Tibial artery (tissue), 4 donors: ENCODE measurements at regions not wholly inside any gene's neighbourhood (a gene's known extent, or its start where the extent isn't known, plus 50 kb on each side); places are given as distances from the start of the nearest gene placed in this dataset.
"Not testable (repeated sequence)": the region's sequence is repeated elsewhere in the genome, so short reads cannot be mapped to it uniquely, and the experiment has no call there.

ENCODE experiments used
- DNase-seq, 2 donors: peaks; one replicate each; pipeline ENCODE4 v3.0.0-alpha.2; 2019
- H3K27ac ChIP-seq, 2 donors: fragments of 200-600 bp; sonication (generic) in 1 of 2; 1 replicate in 1 of 2; 2 replicates in 1 of 2; pipeline ENCODE4 v1.5.1; 2018 to 2019; ENCODE audit warnings: mild to moderate bottlenecking in 1 of 2
- H3K27me3 ChIP-seq, 2 donors: fragments of 200-600 bp; sonication (generic) in 1 of 2; one replicate each; pipeline versions ENCODE4 v1.5.1 to v1.6.0; 2016 to 2019
- H3K36me3 ChIP-seq, 3 donors: fragments of 200-600 bp; sonication (generic) in 2 of 3; one replicate each; pipeline ENCODE4 v1.5.1; 2016 to 2019; ENCODE audit warnings: mild to moderate bottlenecking in 2 of 3
- H3K4me1 ChIP-seq, 4 donors: fragments of 200-600 bp; sonication (generic) in 2 of 4; 1 replicate in 3 of 4; 2 replicates in 1 of 4; pipeline ENCODE4 v1.5.1; 2016 to 2019
- H3K4me3 ChIP-seq, 2 donors: fragments of 200-600 bp; sonication (generic) in 1 of 2; 1 replicate in 1 of 2; 2 replicates in 1 of 2; pipeline ENCODE4 v1.5.1; 2018 to 2019; ENCODE audit warnings: mild to moderate bottlenecking in 2 of 2
- H3K9me3 ChIP-seq, 3 donors: fragments of 200-600 bp; sonication (generic) in 1 of 3; one replicate each; pipeline ENCODE4 v1.5.1; 2016 to 2019
- CTCF ChIP-seq, 2 experiments: fragments of 200-600 bp in 1 of 2; fragments of 450-650 bp in 1 of 2; IDR thresholded peaks; one replicate each; pipeline ENCODE4 v1.5.1; 2017 to 2019; ENCODE audit warnings: antibody characterized with exemption in 2 of 2, mild to moderate bottlenecking in 1 of 2, moderate library complexity in 1 of 2
- intact Hi-C: fragments of 100-400 bp; cut with DNase I; formaldehyde crosslinking; loops from one replicate; pipeline ENCODE4 v1.15.0; 2023; ENCODE audit warnings: low total_unique reads

- Histone ChIP-seq H3K27me3 (no peaks in the 10 kb centered on the region), H3K36me3 (no peaks in the 10 kb centered on the region), H3K4me3 (no peak overlapping the region), H3K4me1 (no peaks in the 10 kb centered on the region), H3K27ac (no peak overlapping the region), H3K9me3 (no peaks in the 10 kb centered on the region)
- DNase-seq: no peak
- intact Hi-C loops: no loop called here
- TF ChIP-seq CTCF (IDR thresholded peaks at IDR 0.05): no peak
These were observed 202.6 kb downstream of the RBM46 start for GRCh38 chr4:154983714-154984113.

- Histone ChIP-seq H3K4me1 (no peaks in the 10 kb centered on the region), H3K36me3 (no peaks in the 10 kb centered on the region), H3K27me3 (no peaks in the 10 kb centered on the region), H3K9me3 (no peaks in the 10 kb centered on the region), H3K27ac (no peak overlapping the region), H3K4me3 (no peak overlapping the region)
- intact Hi-C loops: no loop called here
- TF ChIP-seq CTCF (IDR thresholded peaks at IDR 0.05): no peak
- DNase-seq: no peak
These were observed 203.1 kb downstream of the RBM46 start for GRCh38 chr4:154984148-154984547.

GRCh38 chr4:154984616-154985015, 203.5 kb downstream of the RBM46 start:
- Histone ChIP-seq H3K27me3 (no peaks in the 10 kb centered on the region), H3K27ac (no peak overlapping the region), H3K4me3 (no peak overlapping the region), H3K9me3 (no peaks in the 10 kb centered on the region), H3K4me1 (no peaks in the 10 kb centered on the region), H3K36me3 (no peaks in the 10 kb centered on the region)
- TF ChIP-seq CTCF (IDR thresholded peaks at IDR 0.05): no peak
- no peak for DNase-seq
- intact Hi-C loops: no loop called here

- H3K4me3 ChIP-seq: no peak overlapping the region
- no peaks in the 10 kb centered on the region for H3K9me3 ChIP-seq
- intact Hi-C loops: no loop called here
- no peak overlapping the region for H3K27ac ChIP-seq
- no peaks in the 10 kb centered on the region for H3K27me3 ChIP-seq
- no peak for TF ChIP-seq CTCF (IDR thresholded peaks at IDR 0.05)
- DNase-seq: no peak
- no peaks in the 10 kb centered on the region for H3K36me3 ChIP-seq
- H3K4me1 ChIP-seq: no peaks in the 10 kb centered on the region
These were observed 204.6 kb downstream of the RBM46 start for GRCh38 chr4:154985673-154986072.

- Histone ChIP-seq H3K4me3 (no peak overlapping the region), H3K9me3 (no peaks in the 10 kb centered on the region), H3K27ac (no peak overlapping the region), H3K4me1 (no peaks in the 10 kb centered on the region), H3K36me3 (no peaks in the 10 kb centered on the region), H3K27me3 (no peaks in the 10 kb centered on the region)
- no peak for TF ChIP-seq CTCF (IDR thresholded peaks at IDR 0.05)
- DNase-seq: no peak
- intact Hi-C loops: no loop called here
These were observed 207.4 kb downstream of the RBM46 start for GRCh38 chr4:154988511-154988910.

GRCh38 chr4:154989511-154989910, 208.4 kb downstream of the RBM46 start:
- Histone ChIP-seq H3K4me3 (no peak overlapping the region), H3K9me3 (no peaks in the 10 kb centered on the region), H3K4me1 (no peaks in the 10 kb centered on the region), H3K36me3 (no peaks in the 10 kb centered on the region), H3K27me3 (no peaks in the 10 kb centered on the region), H3K27ac (no peak overlapping the region)
- intact Hi-C loops: no loop called here
- no peak for TF ChIP-seq CTCF (IDR thresholded peaks at IDR 0.05)
- DNase-seq: no peak

GRCh38 chr4:154997866-154998265, 210.6 kb upstream of the NPY2R start:
- H3K36me3 ChIP-seq, intact Hi-C loops, DNase-seq, H3K9me3 ChIP-seq, H3K27me3 ChIP-seq, H3K27ac ChIP-seq, H3K4me3 ChIP-seq, H3K4me1 ChIP-seq: not testable (repeated sequence)
